HG03571 (cell line): ENCODE measurements at regions not wholly inside any gene's neighbourhood (a gene's known extent, or its start where the extent isn't known, plus 50 kb on each side); places are given as distances from the start of the nearest gene placed in this dataset.

ENCODE experiments used
- ATAC-seq: cut with Tn5 transposase; IDR thresholded peaks from one replicate; pipeline ENCODE4 v1.9.1; 2021; ENCODE audit not compliant: unreplicated experiment

GRCh38 chr2:20150110-20150706, 74.7 kb downstream of the SDC1 start:
- no peak for ATAC-seq

GRCh38 chr2:20149703-20150030, 75.3 kb downstream of the SDC1 start:
- ATAC-seq: no peak

GRCh38 chr2:20148923-20149702, 75.8 kb downstream of the SDC1 start:
- ATAC-seq: no peak

GRCh38 chr2:20148426-20148922, 76.5 kb downstream of the SDC1 start:
- ATAC-seq: no peak

- ATAC-seq: no peak
Measured at GRCh38 chr2:20147351-20147750, 77.6 kb downstream of the SDC1 start.

- no peak for ATAC-seq
Measured at GRCh38 chr2:20146401-20146800, 78.5 kb downstream of the SDC1 start.

- ATAC-seq: peak; percentile 82
Measured at GRCh38 chr2:20145497-20146193, 79.3 kb downstream of the SDC1 start.

- ATAC-seq: no peak
Measured at GRCh38 chr2:20144861-20145260, 80.1 kb downstream of the SDC1 start.

GRCh38 chr2:20144196-20144595, 80.7 kb downstream of the SDC1 start:
- ATAC-seq: no peak

- ATAC-seq: no peak
Measured at GRCh38 chr2:20143263-20143662, 81.7 kb downstream of the SDC1 start.

- no peak for ATAC-seq
Measured at GRCh38 chr2:20141806-20142205, 83.1 kb downstream of the SDC1 start.

- no peak for ATAC-seq
Measured at GRCh38 chr2:20141056-20141762, 83.7 kb downstream of the SDC1 start.

GRCh38 chr2:20140321-20141055, 84.4 kb downstream of the SDC1 start:
- ATAC-seq: no peak

- no peak for ATAC-seq
Measured at GRCh38 chr2:20139407-20140172, 85.3 kb downstream of the SDC1 start.

GRCh38 chr2:20138696-20139095, 86.2 kb downstream of the SDC1 start:
- ATAC-seq: no peak

GRCh38 chr2:20137884-20138283, 86.5 kb upstream of the LAPTM4A start:
- ATAC-seq: no peak

GRCh38 chr2:20137131-20137571, 85.7 kb upstream of the LAPTM4A start:
- no peak for ATAC-seq

GRCh38 chr2:20136149-20136548, 84.7 kb upstream of the LAPTM4A start:
- ATAC-seq: no peak

- ATAC-seq: peak; percentile 84
Measured at GRCh38 chr2:20135631-20136050, 84.2 kb upstream of the LAPTM4A start.

GRCh38 chr2:20132990-20133535, 81.6 kb upstream of the LAPTM4A start:
- no peak for ATAC-seq
